Naive thymus-derived CD4-positive, alpha-beta T cell (primary cell): ENCODE measurements at regions not wholly inside any gene's neighbourhood (a gene's known extent, or its start where the extent isn't known, plus 50 kb on each side); places are given as distances from the start of the nearest gene placed in this dataset.

Experiments
- ATAC-seq: fragments of 150-1000 bp; cut with Tn5 transposase; 2 replicates; pipeline ENCODE4 v1.10.0; 2021; ENCODE audit warnings: mild to moderate bottlenecking, moderate library complexity
- CTCF ChIA-PET: fragments of 350-600 bp; sonication (Branson Sonifier 250); formaldehyde crosslinking; loops from one replicate; lab custom pipeline; 2021; ENCODE audit warnings: antibody characterized with exemption; lab: Charles Lee
- POLR2A ChIA-PET: fragments of 350-600 bp; sonication (Branson Sonifier 250); formaldehyde crosslinking; loops from one replicate; lab custom pipeline; 2021; ENCODE audit warnings: antibody characterized with exemption, inconsistent platforms; lab: Charles Lee
- DNase-seq, 9 donors: peaks; one replicate each; pipeline versions ENCODE4 v3.0.0 to v3.0.0-alpha.2; 2020 to 2022; ENCODE audit warnings: mixed read lengths in 1 of 9
- H3K27ac ChIP-seq: one replicate; pipeline ENCODE4 v1.7.0; 2013; ENCODE audit warnings: mild to moderate bottlenecking, low read depth, low read length, moderate library complexity
- H3K27me3 ChIP-seq, 2 donors: one replicate each; pipeline ENCODE4 v1.7.0; 2013; ENCODE audit warnings: low read length in 2 of 2, mild to moderate bottlenecking in 2 of 2, moderate library complexity in 2 of 2; ENCODE audit not compliant: control insufficient read depth in 2 of 2, insufficient read depth in 2 of 2
- H3K36me3 ChIP-seq, 3 experiments: 1 replicate in 2 of 3; 2 replicates in 1 of 3; pipeline ENCODE4 v1.7.0; 2013; ENCODE audit warnings: low read length in 3 of 3, mild to moderate bottlenecking in 3 of 3, moderate library complexity in 1 of 3; ENCODE audit not compliant: insufficient read depth in 3 of 3, control insufficient read depth in 2 of 3
- H3K4me1 ChIP-seq, 2 donors: one replicate each; pipeline ENCODE4 v1.7.0; 2013; ENCODE audit warnings: low read length in 2 of 2, mild to moderate bottlenecking in 2 of 2, moderate library complexity in 1 of 2; ENCODE audit not compliant: control insufficient read depth in 2 of 2, insufficient read depth in 2 of 2
- H3K4me3 ChIP-seq: 2 replicates; pipeline ENCODE4 v1.7.0; 2013; ENCODE audit warnings: mild to moderate bottlenecking, low read length
- H3K9me3 ChIP-seq, 3 experiments: 1 replicate in 2 of 3; 2 replicates in 1 of 3; pipeline ENCODE4 v1.7.0; 2013; ENCODE audit warnings: low read length in 3 of 3; ENCODE audit not compliant: control insufficient read depth in 2 of 3
- H3K27ac Mint-ChIP-seq, 9 donors: one replicate each; pipeline ENCODE4 v1.8.0; 2020 to 2022; ENCODE audit warnings: mixed read lengths in 9 of 9, mild to moderate bottlenecking in 8 of 9, moderate library complexity in 5 of 9, inconsistent platforms in 2 of 9
- H3K27me3 Mint-ChIP-seq, 5 donors: one replicate each; pipeline ENCODE4 v1.8.0; 2021 to 2022; ENCODE audit warnings: mixed read lengths in 5 of 5, mild to moderate bottlenecking in 1 of 5
- H3K36me3 Mint-ChIP-seq, 5 donors: one replicate each; pipeline ENCODE4 v1.8.0; 2020 to 2022; ENCODE audit warnings: mixed read lengths in 5 of 5, mild to moderate bottlenecking in 3 of 5, inconsistent platforms in 1 of 5
- H3K4me1 Mint-ChIP-seq, 7 donors: one replicate each; pipeline ENCODE4 v1.8.0; 2020 to 2022; ENCODE audit warnings: mixed read lengths in 7 of 7, mild to moderate bottlenecking in 3 of 7, inconsistent platforms in 1 of 7
- H3K4me3 Mint-ChIP-seq, 10 donors: one replicate each; pipeline ENCODE4 v1.8.0; 2020 to 2022; ENCODE audit warnings: mild to moderate bottlenecking in 10 of 10, mixed read lengths in 10 of 10, moderate library complexity in 6 of 10, inconsistent platforms in 2 of 10
- H3K9me3 Mint-ChIP-seq, 11 donors: one replicate each; pipeline ENCODE4 v1.8.0; 2020 to 2022; ENCODE audit warnings: mixed read lengths in 11 of 11, mild to moderate bottlenecking in 4 of 11, inconsistent platforms in 1 of 11, moderate library complexity in 1 of 11
- intact Hi-C, 2 donors: fragments of 100-400 bp; cut with micrococcal nuclease; formaldehyde crosslinking; loops; one replicate each; pipeline ENCODE4 v1.15.1; 2023

DNA sequence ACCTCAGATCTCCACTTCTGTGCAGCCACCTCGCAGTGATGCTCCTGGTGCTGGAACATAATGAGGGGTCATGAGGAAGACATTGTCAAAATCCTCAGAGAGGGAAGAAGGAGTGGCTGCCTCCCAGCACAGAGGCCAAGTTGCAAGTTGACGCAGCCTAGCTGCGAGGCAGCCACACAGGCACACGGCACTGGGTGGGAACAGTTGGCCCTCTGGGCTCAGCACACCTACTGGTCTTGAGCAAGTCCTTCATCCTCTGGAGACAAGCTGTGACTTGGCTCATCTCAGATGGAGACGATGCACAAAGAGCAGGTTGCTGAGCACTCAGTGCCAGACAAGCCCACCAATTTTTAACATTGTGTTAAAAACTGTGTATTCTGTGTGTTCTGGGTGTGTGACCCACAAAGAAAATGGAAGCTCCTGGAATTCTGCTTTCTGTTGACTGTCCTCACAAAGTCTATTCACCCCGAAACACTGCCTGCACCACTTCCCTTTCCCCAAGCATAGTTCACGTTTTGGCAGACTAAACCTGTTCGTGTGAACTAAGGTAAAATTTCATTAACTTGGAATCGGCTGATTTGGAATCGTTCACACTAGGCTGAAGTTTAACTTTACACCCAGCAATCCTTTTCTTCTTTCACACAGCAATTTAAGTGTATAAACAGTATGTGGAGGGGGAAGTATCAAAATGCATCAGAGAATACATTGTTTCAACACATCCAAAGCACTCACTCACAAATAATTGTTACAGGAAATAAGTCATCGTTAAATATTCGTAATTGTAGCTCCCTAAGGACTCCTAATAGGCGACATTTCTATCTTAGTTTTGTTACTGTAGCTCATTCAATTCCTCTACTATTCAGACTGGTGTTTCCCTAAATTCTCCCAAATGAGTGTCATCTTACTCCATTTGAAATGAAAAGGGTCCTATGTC, 266.6 kb upstream of the ID2 start:
- Mint-ChIP-seq H3K4me1 (peaks cover 0 to 8% (median 0%) of the 10 kb centered on the region in 7 donors), H3K36me3 (peaks cover 0 to 9% (median 0%) of the 10 kb centered on the region in 5 donors), H3K9me3 (peaks cover 0 to 4% (median 0%) of the 10 kb centered on the region in 11 donors), H3K27me3 (peaks cover 0 to 33% (median 0%) of the 10 kb centered on the region in 5 donors), H3K27ac (no peak overlapping the region), H3K4me3 (no peak overlapping the region)
- Histone ChIP-seq H3K36me3 (no peaks in the 10 kb centered on the region), H3K27ac (no peak overlapping the region), H3K4me3 (no peak overlapping the region), H3K9me3 (no peaks in the 10 kb centered on the region), H3K4me1 (no peaks in the 10 kb centered on the region), H3K27me3 (peaks cover 0 to 3% of the 10 kb centered on the region in 2 donors)
- DNase-seq (no peak), ATAC-seq (peak; percentile 57)
- intact Hi-C loops = no loop called here
- ChIA-PET CTCF (interaction anchor here (0.6 kb wide), 1 partner anchor 1309 kb away, joined by 3 read pairs; no protein-coding TSS in a partner anchor), POLR2A (no interaction called here)

DNA sequence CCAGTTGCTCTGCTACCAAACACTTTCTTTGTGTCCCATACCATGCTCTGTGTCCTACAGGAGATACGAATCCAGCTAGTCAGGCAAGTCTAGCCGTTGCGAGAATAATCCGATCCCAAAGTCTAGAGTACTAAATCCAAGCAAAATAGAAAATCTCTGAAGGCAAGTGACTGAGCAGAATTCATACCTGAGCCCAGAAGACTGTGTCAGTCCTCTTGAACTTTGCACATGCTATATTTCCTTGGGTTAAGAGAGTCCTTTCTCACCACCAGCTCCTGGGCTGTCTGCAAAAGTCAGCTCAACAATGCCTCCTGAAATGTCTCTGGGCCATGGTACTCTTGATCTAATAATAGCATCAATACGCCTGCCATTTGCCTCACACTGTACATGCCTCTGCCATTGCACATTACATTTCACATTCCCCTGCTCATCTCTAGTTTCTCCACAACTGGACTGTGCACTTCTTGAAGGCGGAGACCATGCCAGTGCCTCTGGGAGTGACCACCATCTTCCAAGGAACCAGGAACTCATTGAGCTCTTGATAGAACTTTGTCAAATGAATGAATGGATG, 265.8 kb upstream of the ID2 start:
- intact Hi-C loops = no loop called here
- no peak overlapping the region for H3K27ac ChIP-seq
- ChIA-PET POLR2A (no interaction called here), CTCF (no interaction called here)
- H3K27me3 ChIP-seq = peaks cover 0 to 3% of the 10 kb centered on the region in 2 donors
- H3K27me3 Mint-ChIP-seq = peaks cover 0 to 34% (median 4%) of the 10 kb centered on the region in 5 donors
- no peaks in the 10 kb centered on the region for H3K36me3 ChIP-seq
- H3K36me3 Mint-ChIP-seq = peaks cover 0 to 9% (median 0%) of the 10 kb centered on the region in 5 donors
- no peak for ATAC-seq
- DNase-seq = no peak
- H3K4me1 ChIP-seq = no peaks in the 10 kb centered on the region
- H3K4me3 ChIP-seq = no peak overlapping the region
- H3K27ac Mint-ChIP-seq = no peak overlapping the region
- H3K9me3 ChIP-seq = no peaks in the 10 kb centered on the region
- H3K4me3 Mint-ChIP-seq = no peak overlapping the region
- peaks cover 0 to 4% (median 0%) of the 10 kb centered on the region in 11 donors for H3K9me3 Mint-ChIP-seq
- peaks cover 0 to 8% (median 0%) of the 10 kb centered on the region in 7 donors for H3K4me1 Mint-ChIP-seq

DNA sequence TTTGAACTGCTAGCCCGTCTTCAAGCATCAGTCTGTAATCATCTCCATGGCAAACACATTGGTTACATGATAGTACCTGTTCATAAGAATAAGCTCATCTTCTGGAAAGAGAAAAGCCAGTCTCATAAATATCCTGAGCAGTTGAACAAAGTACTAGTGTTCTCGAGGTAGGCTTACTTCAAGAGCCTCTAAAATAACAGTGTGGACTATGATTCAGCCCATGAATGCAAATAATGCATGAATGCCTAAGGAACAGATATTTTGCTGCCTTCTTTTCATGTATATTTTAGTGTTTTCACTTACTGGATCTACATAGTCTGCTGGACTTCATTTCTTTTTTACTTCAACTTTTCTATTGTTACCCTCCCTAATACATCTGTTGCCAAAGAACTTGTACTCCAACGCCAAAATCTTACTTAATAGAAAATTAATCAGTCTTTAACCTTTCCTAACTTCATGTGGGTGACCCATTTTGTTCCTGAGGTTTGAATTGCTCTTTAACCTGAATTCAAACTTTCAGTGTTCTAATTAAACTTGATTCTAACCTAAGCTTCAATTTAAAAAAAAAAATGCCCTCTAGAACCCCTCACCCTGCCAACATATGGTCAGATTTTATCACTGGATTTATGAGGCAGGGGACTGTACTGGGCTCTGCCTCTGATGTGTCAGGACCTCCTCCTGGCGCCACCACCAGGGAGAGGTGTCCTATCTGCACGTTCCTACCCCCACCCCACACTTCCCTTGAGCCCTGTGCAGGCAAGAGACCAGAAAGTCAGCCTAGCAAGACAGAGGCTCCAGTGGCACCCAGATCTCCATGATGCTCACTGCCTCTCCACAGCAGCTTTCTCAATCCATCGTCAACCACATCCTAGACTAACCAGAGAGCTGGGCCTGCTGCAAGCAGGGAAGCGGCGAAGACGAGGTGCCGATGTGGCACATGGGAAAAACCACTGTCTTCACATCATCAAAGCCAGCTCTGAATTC, 264.7 kb upstream of the ID2 start:
- POLR2A ChIA-PET = no interaction called here
- Histone ChIP-seq H3K9me3 (no peaks in the 10 kb centered on the region), H3K4me1 (no peaks in the 10 kb centered on the region), H3K36me3 (no peaks in the 10 kb centered on the region), H3K27ac (no peak overlapping the region), H3K4me3 (no peak overlapping the region), H3K27me3 (peaks cover 0 to 3% of the 10 kb centered on the region in 2 donors)
- Mint-ChIP-seq H3K9me3 (peaks cover 0 to 4% (median 0%) of the 10 kb centered on the region in 11 donors), H3K4me3 (no peak overlapping the region), H3K27me3 (peaks cover 0 to 33% (median 6%) of the 10 kb centered on the region in 5 donors), H3K27ac (no peak overlapping the region), H3K36me3 (peaks cover 0 to 9% (median 0%) of the 10 kb centered on the region in 5 donors), H3K4me1 (peaks cover 0 to 7% (median 0%) of the 10 kb centered on the region in 7 donors)
- DNase-seq (no peak), ATAC-seq (no peak)
- intact Hi-C loops = no loop called here
- CTCF ChIA-PET = interaction anchor here (0.5 kb wide), 1 partner anchor 123 kb away, joined by 3 read pairs; no protein-coding TSS in a partner anchor

DNA sequence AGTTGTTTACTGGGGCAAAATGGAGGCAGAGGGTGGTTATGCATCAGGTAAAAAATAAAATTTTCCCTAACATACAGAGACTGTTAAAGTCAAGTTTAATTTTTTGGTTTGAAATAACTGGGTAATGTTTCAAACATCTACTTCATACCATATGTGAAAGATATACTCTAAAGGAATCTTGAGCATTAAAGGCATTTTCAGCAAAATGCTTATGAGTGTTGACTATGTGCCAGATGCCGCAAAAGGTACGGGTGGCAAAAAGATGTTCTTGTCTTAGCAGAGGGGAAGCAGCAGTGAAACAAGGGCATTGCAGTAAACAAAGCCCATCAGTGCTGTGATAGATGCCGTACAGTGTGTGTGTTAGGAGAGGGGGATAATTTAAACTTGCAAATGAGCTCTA, 263.1 kb upstream of the ID2 start:
- H3K27ac Mint-ChIP-seq = no peak overlapping the region
- no peak overlapping the region for H3K27ac ChIP-seq
- H3K36me3 ChIP-seq = no peaks in the 10 kb centered on the region
- peaks cover 0 to 36% (median 4%) of the 10 kb centered on the region in 5 donors for H3K27me3 Mint-ChIP-seq
- ChIA-PET CTCF (no interaction called here), POLR2A (no interaction called here)
- H3K9me3 ChIP-seq = no peaks in the 10 kb centered on the region
- H3K36me3 Mint-ChIP-seq = peaks cover 0 to 9% (median 0%) of the 10 kb centered on the region in 5 donors
- no peak overlapping the region for H3K4me3 ChIP-seq
- no peaks in the 10 kb centered on the region for H3K27me3 ChIP-seq
- peaks cover 0 to 6% (median under 1%) of the 10 kb centered on the region in 7 donors for H3K4me1 Mint-ChIP-seq
- intact Hi-C loops = no loop called here
- no peak overlapping the region for H3K4me3 Mint-ChIP-seq
- H3K9me3 Mint-ChIP-seq = peaks cover 0 to 4% (median 0%) of the 10 kb centered on the region in 11 donors
- DNase-seq = no peak
- no peaks in the 10 kb centered on the region for H3K4me1 ChIP-seq
- ATAC-seq = no peak

DNA sequence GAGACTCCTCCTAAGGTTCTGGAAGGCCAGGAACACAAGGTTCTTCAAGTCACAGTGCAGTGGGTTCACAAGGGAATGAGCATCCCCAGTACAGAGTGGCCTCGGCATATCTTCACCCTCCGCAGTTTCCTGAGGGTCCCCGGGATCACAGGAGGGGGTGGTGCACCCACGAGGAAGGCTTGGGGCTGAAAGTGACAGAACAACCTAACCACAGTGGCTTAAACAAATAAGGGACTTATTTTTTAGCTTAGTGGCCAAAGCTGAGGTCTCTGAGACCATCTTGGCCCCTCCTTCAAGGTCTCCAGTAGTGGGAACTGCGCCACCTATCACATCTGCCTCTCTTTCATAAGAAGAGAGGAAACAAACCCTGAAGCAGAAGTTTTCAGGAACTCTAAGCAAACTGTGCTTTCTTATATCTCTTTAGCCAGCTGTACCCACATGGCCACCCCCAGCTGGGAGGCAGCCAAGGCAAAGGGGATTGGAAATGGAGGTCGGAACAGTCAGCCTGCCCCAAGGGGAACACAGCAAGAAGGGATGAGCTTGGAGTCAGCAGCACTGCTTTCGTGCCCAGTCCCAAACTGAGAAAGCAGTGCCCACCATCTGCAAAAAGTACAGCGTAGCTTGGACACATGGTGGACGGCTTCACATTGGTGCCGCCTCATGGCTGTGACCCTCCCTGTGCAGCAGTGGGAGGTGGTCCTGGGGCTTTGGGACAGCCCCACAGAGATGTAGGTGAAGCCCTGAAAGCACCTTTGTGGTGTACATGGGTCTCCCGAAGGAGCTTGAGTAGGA, 260.0 kb upstream of the ID2 start:
- Mint-ChIP-seq H3K4me1 (peaks cover 5 to 23% (median 9%) of the 10 kb centered on the region in 7 donors), H3K27ac (no peak overlapping the region), H3K9me3 (peaks cover 0 to 4% (median 0%) of the 10 kb centered on the region in 11 donors), H3K27me3 (peaks cover 0 to 24% (median 6%) of the 10 kb centered on the region in 5 donors), H3K36me3 (peaks cover 0 to 10% (median 0%) of the 10 kb centered on the region in 5 donors), H3K4me3 (no peak overlapping the region)
- Histone ChIP-seq H3K36me3 (no peaks in the 10 kb centered on the region), H3K4me3 (no peak overlapping the region), H3K27me3 (no peaks in the 10 kb centered on the region), H3K9me3 (no peaks in the 10 kb centered on the region), H3K4me1 (peaks cover 0 to 9% of the 10 kb centered on the region in 2 donors), H3K27ac (no peak overlapping the region)
- intact Hi-C loops = no loop called here
- CTCF ChIA-PET = no interaction called here
- no peak for ATAC-seq
- DNase-seq = no peak
- POLR2A ChIA-PET = no interaction called here
